HEK293T (cell line): ENCODE measurements at regions not wholly inside any gene's neighbourhood (a gene's known extent, or its start where the extent isn't known, plus 50 kb on each side); places are given as distances from the start of the nearest gene placed in this dataset.
"Not testable (repeated sequence)": the region's sequence is repeated elsewhere in the genome, so short reads cannot be mapped to it uniquely, and the experiment has no call there.

Experiments used
- CTCF ChIA-PET: fragments of 350-600 bp; formaldehyde crosslinking; extraction: SDS; loops from one replicate; lab custom pipeline; 2021; ENCODE audit warnings: antibody characterized with exemption, inconsistent platforms; lab: Yijun Ruan, JAX
- POLR2A ChIA-PET: fragments of 350-600 bp; formaldehyde crosslinking; extraction: SDS; loops from one replicate; lab custom pipeline; 2020; ENCODE audit warnings: antibody characterized with exemption, inconsistent platforms; lab: Yijun Ruan, JAX
- DNase-seq: peaks from one replicate; pipeline ENCODE4 v3.0.0; 2012; ENCODE audit warnings: mixed read lengths; ENCODE audit errors: extremely low spot score
- ARNT ChIP-seq: fragments of 450-650 bp; IDR thresholded peaks from 2 replicates; pipeline ENCODE4 v1.6.1; 2017; ENCODE audit warnings: mild to moderate bottlenecking
- BHLHE40 ChIP-seq: fragments of 450-650 bp; IDR thresholded peaks from 2 replicates; pipeline ENCODE4 v1.6.1; 2016; ENCODE audit warnings: mild to moderate bottlenecking, moderate library complexity, borderline replicate concordance
- CTBP1 ChIP-seq: fragments of 450-650 bp; IDR thresholded peaks from 2 replicates; pipeline ENCODE4 v1.6.1; 2016; ENCODE audit warnings: borderline replicate concordance
- ELF4 ChIP-seq: fragments of 450-650 bp; IDR thresholded peaks from 2 replicates; pipeline ENCODE4 v1.6.1; 2017; ENCODE audit warnings: antibody characterized with exemption
- FOXA1 ChIP-seq: fragments of 450-650 bp; IDR thresholded peaks from 2 replicates; pipeline ENCODE4 v1.6.1; 2016; ENCODE audit warnings: mild to moderate bottlenecking
- FOXK2 ChIP-seq: fragments of 450-650 bp; IDR thresholded peaks from 2 replicates; pipeline ENCODE4 v1.6.1; 2016; ENCODE audit warnings: mild to moderate bottlenecking
- FOXM1 ChIP-seq: fragments of 450-650 bp; IDR thresholded peaks from 2 replicates; pipeline ENCODE4 v1.6.1; 2017; ENCODE audit warnings: mild to moderate bottlenecking, borderline replicate concordance
- HDGF ChIP-seq: fragments of 450-650 bp; IDR thresholded peaks from 2 replicates; pipeline ENCODE4 v1.6.1; 2017; ENCODE audit warnings: antibody characterized with exemption, borderline replicate concordance
- L3MBTL2 ChIP-seq: fragments of 450-650 bp; conservative IDR thresholded peaks from 2 replicates; pipeline ENCODE4 v1.6.1; 2016; ENCODE audit warnings: mild to moderate bottlenecking
- LEF1 ChIP-seq: fragments of 450-650 bp; IDR thresholded peaks from 2 replicates; pipeline ENCODE4 v1.6.1; 2017; ENCODE audit warnings: mild to moderate bottlenecking, borderline replicate concordance
- NFRKB ChIP-seq: fragments of 450-650 bp; IDR thresholded peaks from 2 replicates; pipeline ENCODE4 v1.6.1; 2016; ENCODE audit warnings: mild to moderate bottlenecking, moderate library complexity
- SP1 ChIP-seq: fragments of 450-650 bp; IDR thresholded peaks from 2 replicates; pipeline ENCODE4 v1.6.1; 2017
- SUZ12 ChIP-seq: fragments of 450-650 bp; IDR thresholded peaks from 2 replicates; pipeline ENCODE4 v1.6.1; 2016; ENCODE audit warnings: mild to moderate bottlenecking
- TARDBP ChIP-seq: fragments of 450-650 bp; IDR thresholded peaks from 2 replicates; pipeline ENCODE4 v1.6.1; 2016
- ZNF384 ChIP-seq: fragments of 450-650 bp; IDR thresholded peaks from 2 replicates; pipeline ENCODE4 v1.6.1; 2016
- TF ChIP-seq, protein P1 (sequence below): fragments of 450-650 bp; IDR thresholded peaks from 2 replicates; pipeline ENCODE4 v1.6.1; 2016

DNA sequence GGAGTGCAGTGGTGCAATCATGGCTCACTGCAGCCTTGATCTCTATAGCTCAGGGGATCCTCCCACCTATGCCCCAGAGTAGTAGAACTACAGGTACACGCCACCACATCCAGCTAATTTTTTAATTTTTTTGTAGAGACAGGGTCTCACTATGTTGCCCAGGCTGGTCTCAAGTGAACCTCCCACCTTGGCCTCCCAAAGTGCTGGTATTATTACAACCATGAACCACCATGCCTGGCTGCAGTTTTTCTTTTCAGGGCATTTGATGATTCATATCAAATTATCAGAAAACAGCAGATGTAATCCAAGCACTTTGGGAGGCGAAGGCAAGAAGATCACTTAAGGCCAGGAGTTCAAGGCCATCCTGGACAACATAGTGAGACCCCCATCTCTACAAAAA is 88.4 kb upstream of the JARID2 start:
- no peak for DNase-seq
- ChIA-PET POLR2A (no interaction called here), CTCF (interaction anchor here (0.5 kb wide), 1 partner anchor 9 kb away, joined by 10 read pairs; no protein-coding TSS in a partner anchor)
- TF ChIP-seq, protein P1, sequence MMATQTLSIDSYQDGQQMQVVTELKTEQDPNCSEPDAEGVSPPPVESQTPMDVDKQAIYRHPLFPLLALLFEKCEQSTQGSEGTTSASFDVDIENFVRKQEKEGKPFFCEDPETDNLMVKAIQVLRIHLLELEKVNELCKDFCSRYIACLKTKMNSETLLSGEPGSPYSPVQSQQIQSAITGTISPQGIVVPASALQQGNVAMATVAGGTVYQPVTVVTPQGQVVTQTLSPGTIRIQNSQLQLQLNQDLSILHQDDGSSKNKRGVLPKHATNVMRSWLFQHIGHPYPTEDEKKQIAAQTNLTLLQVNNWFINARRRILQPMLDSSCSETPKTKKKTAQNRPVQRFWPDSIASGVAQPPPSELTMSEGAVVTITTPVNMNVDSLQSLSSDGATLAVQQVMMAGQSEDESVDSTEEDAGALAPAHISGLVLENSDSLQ = no peak
- TF ChIP-seq CTBP1 = no peak
- no peak for TF ChIP-seq HDGF
- TF ChIP-seq BHLHE40 = no peak
- TF ChIP-seq ELF4 = no peak
- no peak for TF ChIP-seq NFRKB
- TF ChIP-seq LEF1 = no peak

DNA sequence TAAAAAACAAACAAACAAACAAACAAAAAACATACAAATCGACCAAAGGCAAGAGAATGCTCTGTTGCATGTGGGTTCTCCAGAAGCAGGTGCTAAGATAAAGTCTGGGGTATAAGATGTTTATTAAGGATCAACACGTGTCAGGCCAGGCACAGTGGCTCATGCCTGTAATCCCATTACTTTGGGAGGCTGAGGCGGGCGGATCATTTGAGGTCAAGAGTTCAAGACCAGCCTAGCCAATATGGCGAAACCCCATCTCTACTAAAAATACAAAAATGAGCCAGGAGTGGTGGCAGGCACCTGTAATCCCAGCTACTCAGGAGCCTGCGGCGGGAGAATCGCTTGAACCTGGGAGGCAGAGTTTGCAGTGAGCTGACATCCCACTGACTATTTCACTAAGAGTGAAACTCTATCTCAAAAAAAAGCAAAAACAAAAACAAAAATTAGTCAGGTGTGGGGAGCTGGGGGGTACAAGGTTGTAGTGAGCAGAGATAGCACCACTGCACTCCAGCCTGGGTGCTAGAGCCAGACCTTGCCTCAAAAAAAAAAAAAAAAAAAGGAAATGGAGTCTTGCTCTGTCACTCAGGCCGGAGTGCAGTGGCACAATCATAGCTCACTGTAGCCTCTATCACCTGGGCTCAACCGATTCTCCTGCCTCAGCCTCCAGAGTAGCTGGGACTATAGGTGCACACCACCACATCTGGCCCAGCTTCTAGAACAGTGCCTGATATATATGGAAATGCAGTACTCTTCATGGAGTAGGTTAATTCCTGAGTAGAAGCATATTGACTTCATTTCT is 86.8 kb upstream of the JARID2 start:
- ChIA-PET CTCF (no interaction called here), POLR2A (interaction anchor here (0.7 kb wide), 1 partner anchor 10 kb away, joined by 3 read pairs; no protein-coding TSS in a partner anchor)
- TF ChIP-seq ELF4 (no peak), LEF1 (no peak), CTBP1 (no peak), FOXK2 (no peak), HDGF (no peak), TARDBP (no peak), SUZ12 (no peak), SP1 (no peak), BHLHE40 (no peak), ARNT (no peak), FOXM1 (no peak), L3MBTL2 (no peak), ZNF384 (no peak), FOXA1 (no peak), NFRKB (no peak)
- TF ChIP-seq, protein P1 = no peak
- DNase-seq = no peak

DNA sequence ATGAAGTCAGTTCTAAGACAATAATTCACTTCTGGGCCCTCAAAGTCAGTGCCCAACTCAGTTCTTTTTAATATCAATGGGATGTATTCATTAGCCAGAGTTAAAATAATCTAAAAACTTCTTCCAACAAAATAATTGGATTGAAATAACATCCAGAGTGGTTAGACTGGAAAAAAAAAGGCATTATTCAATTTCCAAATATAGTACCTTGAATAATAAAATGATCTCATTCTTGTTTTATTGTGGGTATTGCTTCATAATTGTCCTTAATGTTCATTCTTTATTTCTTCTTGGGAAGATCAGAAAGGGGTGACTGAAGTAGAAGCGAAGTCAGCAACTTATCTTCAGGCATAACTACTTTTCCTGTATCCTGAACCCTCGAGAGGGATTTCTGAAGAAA is 85.1 kb upstream of the JARID2 start:
- ChIA-PET POLR2A (no interaction called here), CTCF (no interaction called here)
- DNase-seq = no peak
- TF ChIP-seq L3MBTL2 (no peak), ZNF384 (no peak), FOXM1 (no peak), FOXA1 (no peak), CTBP1 (no peak), LEF1 (no peak), TARDBP (no peak), ARNT (no peak), BHLHE40 (no peak), FOXK2 (no peak), ELF4 (no peak), HDGF (no peak), SUZ12 (no peak), NFRKB (no peak), SP1 (no peak)
- TF ChIP-seq, protein P1 = no peak

DNA sequence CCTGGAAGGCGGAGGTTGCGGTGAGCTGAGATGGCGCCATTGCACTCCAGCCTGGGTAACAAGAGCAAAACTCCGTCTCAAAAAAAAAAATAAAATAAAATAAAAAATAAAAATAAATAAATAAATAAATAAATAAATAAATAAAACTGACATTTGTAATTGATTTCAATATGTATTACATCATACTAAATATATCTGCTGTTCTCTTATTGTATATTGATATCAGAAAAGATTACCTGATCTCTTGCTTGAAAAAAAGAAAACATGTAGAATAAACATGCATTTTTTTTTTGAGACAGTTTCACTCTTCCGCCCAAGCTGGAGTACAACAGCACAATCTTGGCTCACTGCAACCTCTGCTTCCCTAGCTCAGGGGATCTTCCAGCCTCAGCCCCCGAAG is 81.0 kb upstream of the JARID2 start:
- CTCF ChIA-PET, DNase-seq, POLR2A ChIA-PET: not testable (repeated sequence)

DNA sequence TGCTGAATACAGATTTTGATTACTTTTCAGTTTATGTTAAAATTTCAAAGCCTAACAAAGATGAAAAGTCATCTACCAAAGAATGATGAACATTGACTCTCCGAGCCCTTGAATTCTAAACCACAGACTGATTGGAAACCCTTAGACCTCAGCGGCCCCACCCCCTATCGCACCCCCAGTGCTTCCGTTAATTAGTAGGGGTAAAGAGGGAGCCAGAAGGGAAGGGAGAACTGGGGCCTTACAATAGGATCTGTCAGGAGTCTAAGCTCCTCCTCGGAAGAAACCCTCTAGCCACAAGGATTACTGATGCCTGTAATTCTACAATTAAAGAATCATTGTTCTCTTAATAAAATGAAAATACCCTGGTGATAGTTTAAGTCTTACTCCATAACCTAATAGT is 79.7 kb upstream of the JARID2 start:
- POLR2A ChIA-PET = no interaction called here
- CTCF ChIA-PET = no interaction called here
- TF ChIP-seq NFRKB = no peak
- no peak for DNase-seq

DNA sequence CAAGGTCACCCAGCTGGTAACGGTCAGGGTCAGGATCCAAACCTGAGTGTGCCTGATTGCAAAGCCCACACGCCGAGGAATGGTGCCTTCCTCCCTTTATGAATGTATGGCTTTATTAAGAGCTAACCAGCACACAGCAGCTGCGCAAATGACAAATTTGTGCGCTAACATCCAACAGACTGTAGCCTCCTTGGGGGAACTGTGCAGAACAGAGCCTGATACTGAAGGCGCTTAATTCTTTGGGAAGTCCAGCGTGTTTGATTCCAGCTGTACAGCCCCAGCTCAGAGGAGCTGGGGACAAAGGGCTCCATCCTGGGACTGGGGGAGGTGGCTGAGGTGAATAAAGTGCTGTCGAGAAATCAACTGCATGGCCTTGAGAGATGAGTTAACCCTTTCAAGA is 75.7 kb upstream of the JARID2 start:
- CTCF ChIA-PET = no interaction called here
- no peak for DNase-seq
- POLR2A ChIA-PET = no interaction called here
- TF ChIP-seq SUZ12 (no peak), FOXA1 (no peak)

DNA sequence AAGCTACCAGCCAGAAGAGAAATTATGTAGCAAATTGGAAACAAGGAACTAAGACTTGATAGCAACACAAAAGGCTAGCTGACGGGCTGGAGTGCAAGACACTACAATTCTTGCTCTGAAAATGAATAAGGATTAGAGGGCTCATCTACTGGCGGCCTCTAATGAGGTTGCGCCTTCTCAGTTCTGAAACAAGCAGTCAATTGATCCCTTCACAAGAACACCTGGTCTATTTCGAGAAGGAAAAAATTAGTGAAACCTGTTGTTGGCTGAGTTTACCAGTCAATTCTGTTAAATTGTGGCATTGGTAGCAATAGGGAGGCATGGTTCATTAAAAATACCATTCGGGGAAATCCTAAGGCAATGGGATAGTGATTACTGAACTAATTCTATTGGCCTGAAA is 74.8 kb upstream of the JARID2 start:
- ChIA-PET POLR2A (interaction anchor here (1.0 kb wide), 1 partner anchor 23 kb away, joined by 3 read pairs; no protein-coding TSS in a partner anchor), CTCF (no interaction called here)
- no peak for DNase-seq
- TF ChIP-seq, protein P1 = no peak
- TF ChIP-seq BHLHE40 (no peak), ARNT (no peak), TARDBP (no peak), FOXM1 (no peak), NFRKB (no peak), ELF4 (no peak), FOXK2 (no peak), FOXA1 (no peak), HDGF (no peak), L3MBTL2 (no peak), SUZ12 (no peak), CTBP1 (no peak)
